Fibroblast of upper back skin (primary cell): ENCODE measurements at regions not wholly inside any gene's neighbourhood (a gene's known extent, or its start where the extent isn't known, plus 50 kb on each side); places are given as distances from the start of the nearest gene placed in this dataset.

Experiments used
- DNase-seq: peaks from one replicate; pipeline ENCODE4 v3.0.0-alpha.2; 2013

DNA sequence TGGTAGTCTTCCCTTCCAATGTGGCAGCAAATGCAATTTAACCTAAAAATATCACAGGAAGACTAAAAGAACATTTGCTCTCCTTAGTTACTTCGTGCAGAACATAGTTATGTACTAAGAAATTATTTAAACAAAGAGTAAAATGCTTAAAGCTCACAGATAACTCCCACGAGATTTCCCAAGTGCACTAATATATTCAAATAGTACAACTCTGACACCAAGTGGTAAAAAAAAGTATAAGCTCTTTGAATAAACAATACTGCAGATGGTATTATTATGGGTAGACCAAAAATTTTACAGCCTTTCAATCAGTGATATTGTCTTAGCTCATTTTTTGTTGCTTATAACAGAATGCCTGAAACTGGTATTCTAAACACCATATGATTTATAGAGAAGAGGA is 52.8 kb upstream of the FILIP1 start:
- DNase-seq, result peak; percentile 46

- DNase-seq, result no peak
These were observed 51.0 kb upstream of the SENP6 start for GRCh38 chr6:75550544-75551167.

DNA sequence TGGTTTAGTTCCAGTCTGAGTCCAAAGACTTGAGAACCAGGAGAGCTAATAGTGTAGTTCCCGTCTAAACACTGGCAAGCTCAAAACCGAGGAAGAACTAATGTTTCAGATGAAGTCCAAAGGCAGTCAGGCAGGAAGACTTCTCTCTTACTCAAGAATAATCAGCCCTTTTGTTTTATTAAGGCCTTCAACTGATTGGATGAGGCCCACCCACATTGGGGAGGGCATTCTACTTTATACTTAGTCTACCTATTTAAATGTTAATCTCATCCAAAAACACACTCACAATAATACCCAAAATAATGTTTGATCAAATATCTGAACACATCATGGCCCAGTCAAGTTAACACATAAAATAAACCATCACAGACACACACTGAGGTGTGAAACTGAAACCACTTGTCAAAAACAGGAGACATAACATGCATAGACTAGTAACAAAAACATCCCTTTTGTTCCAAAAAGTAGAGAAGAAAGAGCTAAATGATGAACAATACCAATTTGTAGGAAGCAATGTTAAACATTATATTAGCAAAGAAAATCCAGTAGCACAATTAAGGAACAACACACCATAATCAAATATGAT is 50.2 kb upstream of the SENP6 start:
- DNase-seq, result no peak
